ENCODE measurements at regions not wholly inside any gene's neighbourhood (a gene's known extent, or its start where the extent isn't known, plus 50 kb on each side); places are given as distances from the start of the nearest gene placed in this dataset.

- Histone ChIP-seq H3K4me3 (ENCODE audit: low read depth, low read length) (no peak overlapping the region), H3K27ac (no peak overlapping the region), H3K9me3 (ENCODE audit: severe bottlenecking) (no peaks in the 10 kb centered on the region), H3K27me3 (ENCODE audit: insufficient read depth, low read depth, severe bottlenecking) (no peaks in the 10 kb centered on the region), H3K36me3 (no peaks in the 10 kb centered on the region)
- TF ChIP-seq CTCF (IDR thresholded peaks at IDR 0.05; ENCODE audit: low read depth, low read length), result no peak
- DNase-seq, result no peak
Observed at GRCh38 chr13:104693126-104693525, 1626.9 kb upstream of the SLC10A2 start.

- H3K27ac ChIP-seq, result no peak overlapping the region
- no peaks in the 10 kb centered on the region for H3K36me3 ChIP-seq
- H3K9me3 ChIP-seq (ENCODE audit: severe bottlenecking), result no peaks in the 10 kb centered on the region
- TF ChIP-seq CTCF (IDR thresholded peaks at IDR 0.05; ENCODE audit: low read depth, low read length), result no peak
- no peaks in the 10 kb centered on the region for H3K27me3 ChIP-seq (ENCODE audit: insufficient read depth, low read depth, severe bottlenecking)
- DNase-seq, result no peak
- H3K4me3 ChIP-seq (ENCODE audit: low read depth, low read length), result no peak overlapping the region
Observed at GRCh38 chr13:104691767-104692467, 1625.7 kb upstream of the SLC10A2 start.

- Histone ChIP-seq H3K4me3 (ENCODE audit: low read depth, low read length) (no peak overlapping the region), H3K9me3 (ENCODE audit: severe bottlenecking) (no peaks in the 10 kb centered on the region), H3K27me3 (ENCODE audit: insufficient read depth, low read depth, severe bottlenecking) (no peaks in the 10 kb centered on the region), H3K27ac (no peak overlapping the region), H3K36me3 (no peaks in the 10 kb centered on the region)
- no peak for DNase-seq
- TF ChIP-seq CTCF (IDR thresholded peaks at IDR 0.05; ENCODE audit: low read depth, low read length), result no peak
Observed at GRCh38 chr13:104686484-104686883, 1620.3 kb upstream of the SLC10A2 start.

- H3K9me3 ChIP-seq (ENCODE audit: severe bottlenecking), result no peaks in the 10 kb centered on the region
- no peak overlapping the region for H3K27ac ChIP-seq
- H3K27me3 ChIP-seq (ENCODE audit: insufficient read depth, low read depth, severe bottlenecking), result no peaks in the 10 kb centered on the region
- no peak for DNase-seq
- no peaks in the 10 kb centered on the region for H3K36me3 ChIP-seq
- no peak overlapping the region for H3K4me3 ChIP-seq (ENCODE audit: low read depth, low read length)
- TF ChIP-seq CTCF (IDR thresholded peaks at IDR 0.05; ENCODE audit: low read depth, low read length), result no peak
Observed at GRCh38 chr13:104683789-104684188, 1617.6 kb upstream of the SLC10A2 start.

GRCh38 chr13:104678161-104678560 is 1611.9 kb upstream of the SLC10A2 start:
- Histone ChIP-seq H3K4me3 (ENCODE audit: low read depth, low read length) (no peak overlapping the region), H3K27me3 (ENCODE audit: insufficient read depth, low read depth, severe bottlenecking) (no peaks in the 10 kb centered on the region), H3K27ac (no peak overlapping the region), H3K9me3 (ENCODE audit: severe bottlenecking) (no peaks in the 10 kb centered on the region), H3K36me3 (no peaks in the 10 kb centered on the region)
- TF ChIP-seq CTCF (IDR thresholded peaks at IDR 0.05; ENCODE audit: low read depth, low read length), result no peak
- no peak for DNase-seq

- Histone ChIP-seq H3K36me3 (no peaks in the 10 kb centered on the region), H3K27ac (no peak overlapping the region), H3K9me3 (ENCODE audit: severe bottlenecking) (no peaks in the 10 kb centered on the region), H3K27me3 (ENCODE audit: insufficient read depth, low read depth, severe bottlenecking) (no peaks in the 10 kb centered on the region), H3K4me3 (ENCODE audit: low read depth, low read length) (no peak overlapping the region)
- no peak for DNase-seq
- no peak for TF ChIP-seq CTCF (IDR thresholded peaks at IDR 0.05; ENCODE audit: low read depth, low read length)
Observed at GRCh38 chr13:104671901-104672300, 1605.7 kb upstream of the SLC10A2 start.
